ENCODE measurements at regions not wholly inside any gene's neighbourhood (a gene's known extent, or its start where the extent isn't known, plus 50 kb on each side); places are given as distances from the start of the nearest gene placed in this dataset.

DNA sequence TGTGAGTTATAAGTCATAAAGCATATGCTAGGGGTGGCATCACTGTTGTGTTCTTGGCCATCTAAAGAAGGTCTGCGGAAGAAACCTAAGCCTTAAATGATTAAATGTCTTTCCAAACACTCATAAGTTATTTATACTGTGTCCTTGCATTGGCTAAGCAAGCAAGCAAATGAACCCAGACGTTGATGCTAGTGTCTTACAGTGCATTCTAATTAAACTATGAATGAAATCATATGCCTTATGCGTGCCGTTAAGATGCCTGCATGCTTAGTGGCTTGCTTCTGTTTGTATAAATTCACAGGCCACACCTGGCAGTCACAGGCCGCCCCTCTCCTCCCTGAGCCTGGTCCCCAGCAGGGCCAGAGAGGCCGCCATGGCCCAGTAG, 49.9 kb downstream of the RIN2 start:
- no peak for DNase-seq

DNA sequence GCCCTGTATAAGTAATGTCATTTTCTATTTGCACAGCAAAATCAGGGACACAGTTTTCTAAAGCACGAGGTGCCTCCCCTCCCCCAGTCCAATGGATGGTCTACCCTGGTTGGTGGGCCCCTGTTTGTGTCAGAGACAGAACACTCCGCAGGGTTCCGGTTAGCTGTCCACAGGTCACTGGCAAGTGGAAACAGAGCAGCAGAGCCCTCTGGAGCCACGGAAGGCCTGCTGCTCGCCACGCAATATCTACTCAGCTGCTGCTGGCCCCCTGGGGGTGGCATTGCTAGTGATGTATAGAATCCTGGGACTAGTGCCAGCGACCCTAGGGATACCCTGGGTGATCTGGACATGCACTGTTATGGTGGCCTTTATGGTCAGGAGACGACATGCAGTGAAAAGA, 50.4 kb downstream of the RIN2 start:
- no peak for DNase-seq

DNA sequence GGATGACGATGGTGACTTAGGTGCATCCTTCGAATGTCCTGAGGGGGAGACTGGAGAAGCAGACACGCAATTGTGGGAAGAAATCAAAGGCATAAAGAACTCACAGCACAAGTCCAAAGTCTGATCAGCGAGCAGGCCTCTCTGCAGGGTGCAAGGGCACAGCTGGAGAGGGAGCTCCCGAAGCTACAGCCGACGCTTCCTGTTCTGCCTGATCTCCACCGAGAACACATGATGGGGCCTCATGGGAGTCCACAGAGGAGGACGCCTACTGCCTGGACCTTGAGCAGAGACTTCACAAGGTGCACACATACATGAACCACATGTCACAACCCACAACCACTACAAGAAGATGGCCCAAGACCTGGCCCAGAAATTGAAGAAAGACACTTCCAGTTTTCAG, 51.4 kb downstream of the RIN2 start:
- DNase-seq: no peak

DNA sequence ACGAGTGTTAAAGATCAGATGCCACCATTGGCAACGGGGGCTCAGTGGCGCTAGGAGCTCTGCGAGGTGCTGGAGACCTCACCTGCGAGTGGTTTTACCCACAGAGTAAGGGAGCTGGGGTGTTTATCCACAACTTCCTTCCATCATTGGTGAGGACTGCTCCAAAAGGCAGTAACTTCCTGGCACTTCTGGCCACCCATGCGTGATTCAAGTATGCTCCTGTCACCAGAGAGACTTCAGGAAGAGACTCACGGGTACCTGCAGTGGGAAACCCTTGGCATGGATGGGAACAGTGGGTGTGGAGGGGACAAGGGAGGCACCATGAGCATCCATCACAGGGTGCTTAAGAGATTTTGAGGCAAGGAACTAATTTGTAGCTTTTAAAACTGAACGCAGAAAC, 53.2 kb downstream of the RIN2 start:
- DNase-seq: no peak

DNA sequence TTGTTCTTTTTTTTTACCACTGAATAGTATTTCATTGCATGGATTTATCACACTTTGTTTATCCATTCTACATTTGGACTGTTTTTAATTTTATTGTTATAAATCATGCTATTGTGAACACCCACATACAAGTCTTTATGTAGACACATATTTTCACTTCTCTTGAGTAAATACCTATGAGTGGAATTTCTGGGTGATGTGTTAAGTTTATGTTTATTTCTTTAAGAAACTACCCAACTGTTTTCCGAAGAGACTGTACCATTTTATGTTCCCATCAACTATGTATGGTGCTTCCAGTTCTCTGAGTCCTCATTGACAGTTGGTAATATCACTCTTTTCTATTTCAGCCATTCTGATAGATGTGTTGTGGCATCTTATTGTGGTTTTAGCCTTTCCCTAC, 54.0 kb downstream of the RIN2 start:
- DNase-seq: no peak

DNA sequence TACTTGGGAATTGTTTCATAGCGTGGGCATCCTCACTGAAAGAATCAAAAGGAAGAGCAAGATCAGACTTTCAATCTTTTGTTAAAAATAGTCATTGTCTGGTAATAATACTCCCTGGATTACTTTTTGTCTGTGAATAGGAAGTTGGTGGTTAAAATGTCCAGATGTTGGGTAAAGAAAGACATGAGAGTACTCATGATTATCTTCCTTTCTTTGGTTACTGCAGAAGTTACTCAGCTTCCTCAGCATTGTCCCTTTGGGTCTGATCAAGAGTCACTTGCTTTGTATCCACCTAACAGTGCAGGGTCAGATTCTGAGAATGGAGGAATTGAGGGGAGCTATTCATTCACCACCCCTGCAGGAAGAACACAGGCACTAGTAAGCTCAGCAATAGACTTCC, 54.6 kb downstream of the RIN2 start:
- DNase-seq: no peak

DNA sequence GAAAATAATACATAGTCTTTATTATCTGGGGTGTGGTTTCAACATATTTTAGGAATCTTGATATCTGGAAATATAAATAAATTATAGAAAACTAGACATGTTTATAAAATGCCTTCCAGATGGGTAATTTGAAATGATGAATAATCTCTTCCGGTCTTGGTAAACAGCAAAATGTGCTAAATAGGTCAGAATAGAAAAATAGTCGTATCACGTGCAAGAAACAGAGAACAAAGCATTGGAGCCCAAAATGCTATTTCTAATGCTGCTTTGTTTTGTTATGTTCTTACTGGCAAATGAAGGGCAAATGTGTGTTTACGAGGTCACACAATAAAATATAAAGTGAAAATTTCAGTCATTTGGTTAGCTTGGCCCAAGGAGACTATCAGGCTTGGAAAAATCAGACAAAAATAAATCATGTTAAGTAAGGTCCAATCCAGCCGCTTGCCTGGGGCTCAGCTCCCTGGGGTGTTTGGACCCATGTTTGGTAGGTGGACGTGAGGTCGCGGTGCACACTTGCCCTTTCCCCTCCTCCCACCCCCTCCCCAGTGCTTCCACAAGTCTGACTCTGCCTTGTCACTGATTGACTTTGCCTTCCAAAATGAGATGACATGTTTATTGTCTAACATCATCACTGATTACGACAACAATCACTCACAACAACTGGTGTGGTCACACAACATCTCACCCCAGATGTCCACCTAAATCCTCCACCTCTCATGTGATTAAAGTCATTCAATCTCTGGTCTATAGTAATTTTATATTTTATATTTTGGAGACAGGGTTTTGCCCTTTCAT, 56.0 kb downstream of the RIN2 start:
- DNase-seq: no peak

DNA sequence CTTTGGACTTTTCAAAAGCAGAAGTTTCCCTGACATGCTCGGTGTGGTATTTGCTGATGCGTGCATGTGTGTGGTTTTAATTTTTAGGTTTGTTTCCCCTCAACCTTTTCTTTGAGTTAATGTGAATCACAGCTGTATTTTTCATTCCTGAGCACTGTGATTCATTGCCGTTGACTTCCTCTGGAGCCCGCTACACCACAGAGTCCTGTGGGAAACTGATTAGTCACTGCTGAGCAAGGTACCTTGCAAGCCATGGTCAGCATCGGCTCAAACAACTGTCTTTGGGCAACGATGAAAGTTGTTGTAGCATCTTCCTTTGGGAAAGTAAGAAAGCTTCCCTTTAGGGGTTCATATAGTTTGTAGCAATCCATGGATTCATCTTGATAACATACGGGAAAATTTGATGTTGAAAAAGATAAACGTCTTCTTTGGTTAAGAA, 57.5 kb downstream of the RIN2 start:
- peak in 1 of 2 donors; percentile 31 for DNase-seq

DNA sequence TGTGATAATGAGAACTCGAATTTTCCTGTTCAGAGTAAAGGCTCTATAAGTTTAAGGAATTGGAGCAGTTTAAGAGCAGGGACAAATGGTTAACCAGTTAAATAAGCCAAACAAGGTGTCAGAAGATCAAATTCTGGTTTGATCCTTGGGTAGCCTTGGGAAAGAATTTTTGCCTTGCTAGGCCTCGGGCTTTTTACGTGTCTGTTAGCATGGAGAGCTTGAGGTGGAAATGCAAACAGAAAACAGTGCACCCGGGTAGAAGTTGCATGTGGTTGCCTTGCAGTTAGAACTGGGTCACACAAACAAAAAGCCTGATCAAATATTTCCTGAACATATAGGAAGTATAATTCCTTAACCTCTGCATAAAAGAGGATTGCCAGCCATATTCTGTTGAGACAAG, 58.3 kb downstream of the RIN2 start:
- DNase-seq: no peak

DNA sequence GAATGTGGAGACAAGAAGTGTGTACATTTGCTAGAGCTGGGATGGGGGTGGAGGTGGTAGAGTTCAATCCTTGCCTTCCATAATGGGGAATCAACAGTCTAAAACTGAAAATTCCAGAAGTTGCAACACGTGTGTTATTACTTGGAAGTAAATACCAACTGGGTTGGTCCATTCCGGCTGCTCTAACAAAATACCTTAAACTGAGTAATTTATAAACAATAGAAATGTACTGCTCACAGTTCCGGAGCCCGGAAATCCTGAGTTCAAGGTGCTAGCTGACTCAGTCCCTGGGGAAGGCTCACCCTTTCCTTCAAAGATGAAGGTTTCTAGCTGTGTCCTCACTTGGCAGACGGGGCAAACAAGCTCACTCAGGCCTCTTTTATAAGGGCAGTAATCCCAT, 59.0 kb downstream of the RIN2 start:
- no peak for DNase-seq

DNA sequence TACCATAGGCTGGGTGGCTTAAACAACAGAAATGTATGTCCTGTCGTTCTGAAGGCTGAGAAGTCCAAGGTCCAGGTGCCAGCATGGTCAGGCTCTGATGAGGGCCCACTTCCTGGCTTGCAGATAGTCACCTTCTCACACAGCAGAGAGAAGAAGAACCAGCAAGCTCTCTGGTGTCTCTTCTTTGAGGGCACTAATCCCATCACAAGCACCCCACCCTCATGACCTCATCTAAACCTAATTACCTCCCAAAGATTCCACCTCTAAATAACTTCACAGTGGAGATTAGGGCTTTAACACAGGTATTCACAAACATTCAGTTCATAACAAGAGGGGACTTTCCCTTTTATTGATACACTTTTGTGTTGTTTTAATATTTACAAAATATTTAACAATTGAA, 61.1 kb downstream of the RIN2 start:
- DNase-seq: no peak

DNA sequence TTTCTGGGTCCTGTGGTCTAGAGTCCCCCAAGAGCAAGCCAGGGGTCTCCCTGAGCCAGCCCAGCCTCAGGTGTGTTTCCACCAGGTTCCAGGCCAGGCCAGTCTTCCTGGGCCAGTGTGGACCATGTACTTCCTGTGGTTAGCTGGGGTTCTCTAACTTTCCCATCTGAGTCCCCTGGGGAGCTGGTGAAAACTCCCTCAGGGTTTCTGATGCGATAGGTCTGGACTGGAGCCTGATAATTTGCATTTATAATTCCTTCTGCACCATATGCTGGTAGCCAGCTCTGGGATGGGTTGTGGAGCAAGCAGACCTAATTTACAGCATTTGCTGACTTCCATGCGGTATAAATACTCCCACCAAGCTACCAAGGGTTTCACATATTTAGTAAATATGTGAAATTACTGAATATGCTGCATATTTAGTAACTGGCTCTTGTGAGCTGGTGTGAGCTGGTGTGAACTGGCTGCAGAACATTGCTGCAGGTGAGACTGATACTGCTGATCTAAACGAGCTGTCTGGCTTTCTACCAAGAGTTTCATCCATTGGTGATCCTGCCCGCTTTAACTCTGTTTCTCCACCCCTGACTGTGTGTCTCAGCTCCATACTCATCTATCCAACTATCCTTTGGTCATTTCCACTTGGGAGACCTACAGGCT, 62.6 kb downstream of the RIN2 start:
- DNase-seq: no peak

DNA sequence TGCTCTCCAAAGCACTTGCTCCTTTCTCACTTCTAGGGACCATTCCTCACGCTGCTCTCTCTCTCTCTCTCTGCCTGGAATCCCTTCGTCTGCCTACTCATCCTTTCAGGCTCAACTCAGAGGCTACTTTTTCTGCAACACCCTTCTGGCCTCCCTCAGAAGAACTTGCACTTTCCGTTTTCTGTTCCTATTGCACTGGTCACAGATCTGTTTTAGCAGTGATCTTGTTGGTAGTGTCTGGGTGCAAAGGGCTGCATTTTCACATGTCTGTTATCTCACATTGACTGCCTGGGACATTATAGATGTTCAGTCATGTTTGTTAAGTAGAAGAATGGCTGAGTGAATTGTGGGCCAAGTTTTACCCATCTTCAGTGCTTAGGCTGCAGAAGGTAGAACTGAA, 63.5 kb downstream of the RIN2 start:
- DNase-seq: no peak

DNA sequence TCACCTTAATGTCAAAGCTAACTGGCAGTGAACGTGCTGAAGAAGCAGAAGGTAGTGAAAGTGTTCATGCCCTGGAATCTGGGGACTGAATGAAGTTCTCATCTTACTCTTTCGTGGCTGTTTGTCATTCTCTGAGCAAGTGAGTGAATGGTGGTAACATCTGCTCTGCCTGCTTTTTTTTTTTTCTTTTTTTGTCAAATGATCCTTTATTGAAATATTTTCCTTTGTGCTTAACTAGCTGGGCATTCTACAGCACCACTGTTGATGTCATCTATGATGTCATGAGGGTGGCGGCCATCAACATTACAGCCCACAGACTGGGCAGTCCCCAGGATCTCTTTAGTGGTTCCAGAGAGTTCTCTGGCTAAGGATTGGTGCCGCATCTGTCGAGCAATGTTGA, 65.2 kb downstream of the RIN2 start:
- DNase-seq: no peak

DNA sequence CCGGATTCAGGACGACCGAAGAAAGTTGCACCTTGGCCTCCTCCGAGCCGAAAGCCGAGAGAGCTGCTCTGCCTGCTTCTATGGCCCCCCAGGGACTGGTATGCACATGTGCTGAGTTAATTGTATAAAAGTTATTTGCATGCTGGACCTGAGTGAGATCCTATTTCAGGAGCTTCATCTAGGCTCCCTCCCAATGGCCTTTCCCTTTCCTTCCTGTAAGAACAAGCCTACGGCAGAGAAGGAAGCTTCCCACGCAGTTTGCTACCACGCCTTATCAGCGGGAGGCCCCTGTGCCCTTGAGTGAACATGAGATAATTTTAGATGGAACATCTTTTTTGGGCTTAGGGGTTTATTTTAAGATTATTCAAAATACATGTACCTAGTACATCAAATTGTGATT, 65.9 kb downstream of the RIN2 start:
- DNase-seq: no peak

DNA sequence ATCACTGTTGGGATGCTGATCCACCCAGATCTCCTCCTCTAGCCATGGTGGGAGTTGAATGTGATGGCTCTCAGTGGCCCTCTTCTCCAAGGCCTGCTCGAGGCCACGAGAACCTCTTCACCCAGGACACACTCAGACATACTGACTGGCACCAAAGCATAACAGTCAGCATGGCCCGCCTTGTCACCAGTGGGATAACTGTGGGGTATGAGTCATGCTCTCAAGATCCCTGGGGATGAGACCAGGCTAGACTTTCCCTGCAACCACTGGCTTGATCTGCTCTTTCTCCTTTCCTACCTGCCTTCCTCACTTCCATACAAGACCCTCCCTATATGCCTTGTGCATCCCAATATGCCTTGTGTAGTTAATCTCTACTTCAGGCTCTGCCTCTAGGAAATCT, 66.8 kb downstream of the RIN2 start:
- no peak for DNase-seq

DNA sequence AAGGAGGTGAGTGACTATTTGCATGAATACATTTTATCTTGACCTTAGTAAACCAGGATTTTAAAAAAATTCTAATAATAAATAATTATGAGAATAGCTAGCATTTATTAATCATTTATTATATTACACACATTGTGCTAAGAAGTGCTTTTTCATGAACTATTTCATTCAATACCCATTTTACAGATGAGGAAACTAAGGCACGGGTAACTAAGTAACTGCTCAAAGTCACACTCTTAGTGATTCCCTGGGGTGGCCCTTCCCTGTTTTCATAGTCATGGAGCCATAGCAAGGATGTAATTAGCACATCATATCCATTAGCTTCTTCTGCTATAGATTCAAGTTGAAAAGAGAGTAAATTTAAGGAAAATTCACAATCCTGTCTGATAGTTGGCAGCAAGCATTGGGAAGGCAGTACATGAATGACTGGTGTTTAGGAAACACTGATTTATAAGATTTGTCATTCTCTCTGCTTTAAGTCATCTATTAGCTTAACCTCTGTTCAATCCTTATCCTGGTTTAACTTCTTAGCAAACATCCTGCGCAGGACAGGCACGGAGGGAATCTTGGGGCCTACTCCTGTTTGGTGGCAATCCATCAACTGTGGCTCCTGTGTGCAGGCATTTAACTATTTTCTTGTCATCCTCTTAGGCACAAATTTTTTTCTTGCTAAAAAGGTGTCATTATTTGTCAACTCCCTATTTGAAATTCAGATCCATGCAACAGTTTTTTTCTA, 68.3 kb downstream of the RIN2 start:
- DNase-seq: no peak

DNA sequence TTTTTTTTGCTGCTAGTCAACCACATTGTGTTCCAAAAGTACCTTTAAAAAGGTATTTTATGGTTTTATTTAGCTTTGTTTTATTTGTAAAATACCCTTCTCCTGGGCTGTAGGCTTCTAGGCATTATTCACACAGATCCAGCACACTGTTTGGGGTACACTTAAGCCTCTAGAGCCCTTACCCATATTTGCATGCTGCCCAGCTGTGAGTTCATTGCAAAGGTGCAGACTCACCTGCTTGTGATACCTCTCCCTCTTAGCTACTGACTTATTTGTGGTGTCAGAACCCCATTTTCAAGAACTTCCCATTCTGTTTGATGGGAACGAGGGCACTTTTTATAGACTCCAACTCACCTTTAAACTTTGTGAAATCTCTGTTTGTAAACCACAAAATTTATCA, 69.8 kb downstream of the RIN2 start:
- no peak for DNase-seq

DNA sequence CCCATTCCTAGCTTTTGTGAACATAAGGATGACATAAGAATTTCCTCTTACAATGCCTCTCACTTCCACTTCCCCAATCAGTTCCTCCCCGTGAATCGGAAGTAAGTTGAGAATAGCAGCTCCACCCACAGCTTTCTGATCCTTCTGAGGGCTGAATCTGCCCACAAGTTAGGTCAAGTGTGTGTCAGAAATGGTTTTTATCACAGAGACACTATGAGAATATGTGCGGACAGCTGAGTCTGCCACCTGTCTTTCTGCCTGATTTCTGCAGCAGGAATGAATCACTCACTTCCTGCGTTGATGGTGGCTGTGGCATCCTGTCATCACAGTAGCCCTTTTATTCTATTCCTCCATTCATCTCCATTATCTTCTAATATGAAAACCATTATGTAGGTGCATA, 70.2 kb downstream of the RIN2 start:
- peak; percentile 30 to 69 for DNase-seq

DNA sequence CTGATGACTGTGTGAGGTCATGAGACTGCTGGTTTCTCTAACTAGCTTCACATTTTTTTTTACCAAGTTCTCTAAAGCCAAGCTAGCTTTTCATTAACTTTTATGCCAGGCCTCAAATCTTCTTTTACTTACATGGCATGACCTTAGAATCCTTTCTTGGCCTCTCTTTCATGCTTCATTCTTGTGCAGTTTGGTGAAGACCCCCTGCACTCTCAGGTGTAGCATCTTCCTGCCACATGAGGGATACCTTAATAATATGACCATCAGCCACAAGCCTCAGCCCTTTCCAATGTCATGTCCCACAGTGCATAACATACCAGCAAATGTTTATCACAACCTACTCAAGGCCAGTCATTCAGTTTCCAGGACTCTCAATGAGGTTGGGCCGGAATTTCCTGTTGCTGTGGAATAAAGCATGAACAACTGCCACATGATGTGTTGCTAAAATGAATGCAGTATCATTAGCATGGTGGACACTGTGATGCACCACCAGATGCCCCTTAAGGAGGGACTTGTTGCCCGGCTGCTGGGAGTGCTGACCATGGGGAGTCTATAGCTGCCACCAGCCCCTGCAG, 72.2 kb downstream of the RIN2 start:
- DNase-seq: no peak

DNA sequence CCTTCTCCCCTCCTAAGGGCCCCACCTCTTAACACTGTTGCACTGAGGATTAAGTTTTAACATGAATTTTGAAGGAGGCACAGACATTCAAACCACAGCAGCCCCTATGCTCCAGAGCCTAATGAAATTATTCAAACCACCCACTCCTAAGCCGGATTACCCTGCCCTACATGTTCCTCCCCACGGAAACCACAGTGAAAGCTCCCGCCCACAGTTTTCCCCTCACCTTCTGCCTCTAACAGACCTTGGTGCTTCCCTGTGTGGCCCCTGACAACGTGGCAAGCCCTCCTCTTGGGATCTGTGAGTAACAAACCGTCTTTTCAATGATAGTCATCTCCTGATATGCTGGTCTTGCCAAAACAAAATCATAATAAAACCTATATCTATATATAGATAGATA, 74.8 kb downstream of the RIN2 start:
- no peak for DNase-seq

DNA sequence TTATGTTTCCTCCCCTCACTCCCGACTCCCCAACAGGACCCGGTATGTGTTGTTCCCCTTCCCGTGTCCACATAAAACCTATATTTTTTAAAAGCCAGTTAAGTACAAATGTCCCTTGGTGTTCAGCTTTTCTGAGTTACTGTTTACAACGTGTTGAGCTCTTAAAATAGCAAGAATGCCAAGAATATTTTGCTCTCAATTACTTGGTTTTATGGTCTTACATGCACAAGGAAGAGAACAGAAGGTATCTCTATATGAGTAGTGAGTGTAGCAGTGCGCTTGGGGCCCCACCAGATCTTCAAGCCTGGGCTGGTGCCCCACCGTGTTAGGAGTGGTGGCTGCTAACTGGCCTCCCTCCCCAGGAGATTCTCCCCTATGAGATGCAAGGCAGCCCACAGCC, 75.3 kb downstream of the RIN2 start:
- DNase-seq: no peak

DNA sequence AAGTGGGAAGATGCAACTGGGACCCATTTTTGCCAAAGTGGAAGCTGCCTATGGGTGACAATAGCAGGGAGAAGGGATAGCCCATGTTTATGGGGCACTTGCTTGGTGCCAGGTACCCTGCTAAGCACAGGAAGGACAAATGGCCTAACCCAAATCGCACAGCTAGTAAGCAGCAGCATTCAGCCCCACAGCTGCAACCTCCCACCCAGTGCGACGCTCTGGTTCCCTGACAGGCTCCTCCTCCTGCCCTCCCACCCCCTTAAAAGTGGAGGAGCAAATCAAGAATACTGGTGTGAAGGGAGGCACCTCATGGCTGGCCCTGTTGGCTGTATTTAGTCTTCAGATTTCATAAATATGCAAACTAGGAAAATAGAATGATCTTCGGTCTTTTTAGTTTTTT, 76.2 kb downstream of the RIN2 start:
- DNase-seq: no peak

DNA sequence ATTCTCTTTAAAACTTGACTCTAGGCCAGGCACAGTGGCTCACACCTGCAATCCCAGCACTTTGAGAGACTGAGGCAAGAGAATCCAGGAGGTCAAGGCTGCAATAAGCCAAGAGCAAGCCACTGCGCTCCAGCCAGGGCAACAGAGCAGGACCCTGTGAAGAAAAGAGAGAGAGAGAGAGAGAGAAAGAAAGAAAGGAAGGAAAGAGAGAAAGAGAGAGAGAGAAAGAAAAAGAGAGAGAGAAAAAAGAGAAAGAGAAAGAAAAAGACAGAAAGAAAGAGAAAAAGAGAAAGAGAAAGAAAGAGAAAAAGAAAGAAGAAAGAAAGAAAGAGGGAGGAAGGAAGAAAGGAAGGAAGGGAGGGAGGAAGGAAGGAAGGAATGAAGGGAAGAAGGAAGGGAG, 76.7 kb downstream of the RIN2 start:
- DNase-seq: no peak

Data from CD4-positive, alpha-beta T cell treated with Interferon alpha-2 for 1 hour (primary cell).